Effector memory CD4-positive, alpha-beta T cell (primary cell): ENCODE measurements at regions not wholly inside any gene's neighbourhood (a gene's known extent, or its start where the extent isn't known, plus 50 kb on each side); places are given as distances from the start of the nearest gene placed in this dataset.
"Not testable (repeated sequence)": the region's sequence is repeated elsewhere in the genome, so short reads cannot be mapped to it uniquely, and the experiment has no call there.

ENCODE experiments used
- DNase-seq, 3 donors: peaks; one replicate each; pipeline ENCODE4 v3.0.0-alpha.2; 2020
- H3K27ac ChIP-seq: 2 replicates; pipeline ENCODE4 v1.7.0; 2013; ENCODE audit warnings: mild to moderate bottlenecking, low read length, moderate library complexity; ENCODE audit not compliant: insufficient read depth, poor library complexity, severe bottlenecking
- H3K27me3 ChIP-seq: replicated peaks from 2 replicates; pipeline ENCODE4 v1.7.0; 2013; ENCODE audit warnings: mild to moderate bottlenecking, low read length; ENCODE audit not compliant: insufficient read depth, control insufficient read depth, poor library complexity, severe bottlenecking
- H3K36me3 ChIP-seq: 2 replicates; pipeline ENCODE4 v1.7.0; 2013; ENCODE audit warnings: mild to moderate bottlenecking, low read length, moderate library complexity; ENCODE audit not compliant: control insufficient read depth, insufficient read depth
- H3K4me1 ChIP-seq: 2 replicates; pipeline ENCODE4 v1.7.0; 2013; ENCODE audit warnings: low read length, mild to moderate bottlenecking; ENCODE audit not compliant: control insufficient read depth, insufficient read depth, poor library complexity, severe bottlenecking
- H3K4me3 ChIP-seq: 2 replicates; pipeline ENCODE4 v1.7.0; 2013; ENCODE audit warnings: low read length, low read depth, mild to moderate bottlenecking; ENCODE audit not compliant: insufficient read depth, poor library complexity, severe bottlenecking
- H3K9me3 ChIP-seq: 2 replicates; pipeline ENCODE4 v1.7.0; 2013; ENCODE audit warnings: mild to moderate bottlenecking, low read length, moderate library complexity; ENCODE audit not compliant: control insufficient read depth

DNA sequence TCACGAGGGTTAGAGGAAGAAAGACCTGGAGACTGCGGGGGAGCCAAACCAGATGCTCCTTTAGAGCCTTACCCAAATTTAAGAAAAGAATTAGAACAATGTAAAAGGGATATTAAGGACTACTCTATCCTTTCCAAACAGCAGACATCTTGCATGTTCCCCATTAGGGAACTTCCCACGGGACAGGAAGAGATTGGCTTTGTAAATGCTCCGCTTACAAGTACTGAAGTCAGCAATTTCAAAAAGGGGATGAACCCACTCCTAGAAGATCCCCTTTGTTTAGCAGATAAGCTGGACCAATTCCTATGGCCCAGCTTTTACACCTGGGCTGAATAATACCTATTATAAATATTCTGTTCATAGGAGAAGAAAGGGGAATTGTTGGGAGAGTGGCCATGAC is 74.2 kb downstream of the APOBEC1 start:
- Histone ChIP-seq H3K36me3 (no peaks in the 10 kb centered on the region), H3K9me3 (no peaks in the 10 kb centered on the region), H3K4me1 (no peaks in the 10 kb centered on the region), H3K4me3 (no peak overlapping the region), H3K27ac (no peak overlapping the region), H3K27me3 (no peaks in the 10 kb centered on the region)
- no peak for DNase-seq

DNA sequence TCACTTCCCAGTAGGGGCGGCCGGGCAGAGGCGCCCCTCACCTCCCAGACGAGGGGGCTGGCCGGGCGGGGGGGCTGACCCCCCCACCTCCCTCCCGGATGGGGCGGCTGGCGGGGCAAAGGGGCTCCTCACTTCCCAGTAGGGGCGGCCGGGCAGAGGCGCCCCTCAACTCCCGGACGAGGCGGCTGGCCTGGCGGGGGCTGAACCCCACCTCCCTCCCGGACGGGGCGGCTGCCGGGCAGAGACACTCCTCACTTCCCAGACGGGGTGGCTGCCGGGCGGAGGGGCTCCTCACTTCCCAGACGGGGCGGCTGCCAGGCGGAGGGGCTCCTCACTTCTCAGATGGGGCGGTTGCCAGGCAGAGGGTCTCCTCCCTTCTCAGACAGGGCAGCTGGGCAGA is 75.6 kb downstream of the APOBEC1 start:
- H3K27me3 ChIP-seq, H3K27ac ChIP-seq, H3K36me3 ChIP-seq, H3K4me1 ChIP-seq, DNase-seq, H3K4me3 ChIP-seq, H3K9me3 ChIP-seq: not testable (repeated sequence)

DNA sequence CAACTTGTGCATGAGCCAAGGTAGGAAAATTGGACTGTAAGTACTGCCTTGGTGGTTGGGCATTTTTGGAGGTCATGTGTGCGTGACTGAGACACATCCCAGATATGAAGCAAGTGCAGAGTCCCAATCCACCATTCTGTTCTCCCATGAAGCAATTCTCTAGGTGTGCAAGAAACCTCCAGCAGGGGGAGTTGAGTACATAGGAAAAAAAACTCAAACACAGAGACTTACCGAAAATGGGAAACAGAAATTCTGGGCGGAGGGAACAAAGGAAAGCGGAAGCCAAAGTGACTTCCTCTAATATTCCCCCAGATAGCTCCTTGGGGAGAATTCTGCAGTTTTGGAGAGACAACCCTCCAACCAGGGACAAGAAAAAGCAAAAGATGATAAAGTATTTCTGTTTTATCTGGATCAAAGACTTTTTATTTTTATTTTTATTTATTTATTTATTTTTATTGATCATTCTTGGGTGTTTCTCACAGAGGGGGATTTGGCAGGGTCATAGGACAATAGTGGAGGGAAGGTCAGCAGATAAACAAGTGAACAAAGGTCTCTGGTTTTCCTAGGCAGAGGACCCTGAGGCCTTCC is 76.9 kb downstream of the APOBEC1 start:
- not testable (repeated sequence) for H3K27ac ChIP-seq, H3K4me1 ChIP-seq, H3K9me3 ChIP-seq, H3K4me3 ChIP-seq, H3K27me3 ChIP-seq, H3K36me3 ChIP-seq
- DNase-seq: peak in 1 of 3 donors; percentile 15

DNA sequence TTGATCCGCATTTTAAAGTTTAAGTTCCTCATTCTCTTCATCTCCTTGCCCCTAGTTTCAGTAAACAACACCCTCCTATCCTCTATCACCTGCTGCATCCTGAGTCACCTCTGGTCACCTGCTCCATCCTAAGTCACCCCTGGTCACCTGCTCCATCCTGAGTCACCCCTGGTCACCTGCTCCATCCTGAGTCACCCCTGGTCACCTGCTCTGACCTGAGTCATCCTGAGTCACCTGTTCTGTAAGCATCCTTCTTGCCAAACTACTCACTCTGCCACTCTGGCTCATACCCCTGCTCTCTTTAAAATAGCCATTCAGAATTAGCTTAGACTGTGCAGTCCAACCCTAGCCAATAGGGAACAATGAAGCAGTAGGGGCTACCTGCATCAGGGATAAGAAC is 80.6 kb upstream of the CD163 start:
- H3K4me1 ChIP-seq, H3K36me3 ChIP-seq, H3K4me3 ChIP-seq, H3K27ac ChIP-seq, H3K9me3 ChIP-seq, H3K27me3 ChIP-seq, DNase-seq: not testable (repeated sequence)

DNA sequence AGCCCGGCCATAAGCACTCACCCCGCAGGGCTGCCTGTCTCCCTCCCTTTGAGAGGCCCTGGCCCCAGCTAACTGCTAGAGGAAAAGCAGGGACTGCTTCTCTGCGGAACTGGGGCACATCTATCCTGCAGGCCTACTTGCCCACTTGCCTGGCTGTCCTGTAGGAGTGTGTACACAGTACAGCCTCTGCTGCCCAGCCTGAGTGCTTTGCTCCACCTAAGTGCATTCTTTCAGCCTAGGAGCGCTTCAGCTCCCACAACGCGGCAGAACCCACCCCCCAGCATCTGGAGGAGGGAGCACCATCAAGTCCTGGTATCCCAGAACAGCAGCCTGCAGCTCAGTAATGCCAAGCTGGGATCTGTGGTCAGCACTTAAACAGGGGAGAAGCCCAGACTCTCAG is 79.9 kb upstream of the CD163 start:
- no peaks in the 10 kb centered on the region for H3K36me3 ChIP-seq
- DNase-seq: no peak
- no peak overlapping the region for H3K27ac ChIP-seq
- no peaks in the 10 kb centered on the region for H3K9me3 ChIP-seq
- no peaks in the 10 kb centered on the region for H3K4me1 ChIP-seq
- H3K27me3 ChIP-seq: no peaks in the 10 kb centered on the region
- H3K4me3 ChIP-seq: no peak overlapping the region

DNA sequence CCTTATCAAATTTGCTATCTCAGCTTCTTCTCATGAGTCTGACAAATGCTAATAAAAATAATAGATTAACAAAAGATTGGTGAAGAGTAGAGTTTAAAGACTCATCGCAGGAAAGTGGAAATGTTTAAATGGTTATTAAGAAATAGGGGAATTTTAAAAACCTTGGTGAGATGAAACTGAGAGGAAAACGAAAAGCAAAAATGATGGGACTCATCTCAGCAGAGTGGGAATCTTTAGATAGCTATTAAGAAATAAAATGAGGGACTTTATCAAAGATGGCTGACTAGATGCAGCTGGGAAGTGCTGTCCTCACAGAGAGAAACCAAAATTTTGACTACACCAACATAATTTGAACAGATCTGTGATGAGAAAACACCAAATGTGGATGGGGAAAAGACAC is 79.2 kb upstream of the CD163 start:
- H3K27ac ChIP-seq: no peak overlapping the region
- no peak overlapping the region for H3K4me3 ChIP-seq
- H3K9me3 ChIP-seq: no peaks in the 10 kb centered on the region
- H3K4me1 ChIP-seq: no peaks in the 10 kb centered on the region
- no peaks in the 10 kb centered on the region for H3K36me3 ChIP-seq
- no peak for DNase-seq
- H3K27me3 ChIP-seq: no peaks in the 10 kb centered on the region

DNA sequence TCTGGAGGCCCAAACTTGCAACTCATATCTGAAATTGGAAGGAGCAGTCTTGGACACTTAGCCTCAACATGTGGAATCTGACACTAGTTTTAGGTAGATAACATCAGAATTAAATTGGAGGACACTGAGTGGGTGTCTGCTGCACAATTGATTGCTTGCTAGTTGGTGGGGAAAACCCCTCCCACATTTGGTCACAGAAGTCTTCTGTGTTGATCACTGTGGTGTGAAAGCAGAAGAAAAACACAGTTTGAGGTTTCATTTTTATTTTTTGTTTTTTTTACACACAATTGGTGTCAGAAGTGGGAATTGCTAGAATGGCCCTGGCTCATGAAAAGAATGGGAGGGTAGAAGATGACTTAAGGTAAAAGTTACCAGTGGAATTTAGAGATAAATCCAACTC is 78.0 kb upstream of the CD163 start:
- no peaks in the 10 kb centered on the region for H3K36me3 ChIP-seq
- H3K4me3 ChIP-seq: no peak overlapping the region
- H3K4me1 ChIP-seq: no peaks in the 10 kb centered on the region
- DNase-seq: no peak
- no peaks in the 10 kb centered on the region for H3K9me3 ChIP-seq
- H3K27ac ChIP-seq: no peak overlapping the region
- no peaks in the 10 kb centered on the region for H3K27me3 ChIP-seq

DNA sequence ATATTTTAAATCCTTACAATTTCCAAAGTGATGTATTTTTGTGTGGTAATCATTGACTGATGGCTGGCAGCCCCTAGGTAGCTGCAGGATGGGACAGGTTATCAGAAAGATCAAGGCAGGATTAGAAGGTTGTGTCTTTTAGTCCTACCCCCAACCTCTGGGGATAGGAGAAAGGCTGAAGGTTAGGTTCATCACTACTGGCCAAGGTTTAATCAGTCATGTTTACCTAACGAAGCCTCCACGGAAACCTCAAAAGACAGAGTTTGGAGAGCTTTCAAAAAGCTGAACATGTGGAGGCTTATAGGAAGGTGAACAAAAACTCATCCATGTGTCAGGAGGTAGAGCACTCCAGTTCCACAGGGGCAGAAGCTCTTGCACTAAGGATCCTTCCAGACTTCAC is 77.5 kb upstream of the CD163 start:
- Histone ChIP-seq H3K9me3 (no peaks in the 10 kb centered on the region), H3K4me1 (no peaks in the 10 kb centered on the region), H3K27ac (no peak overlapping the region), H3K27me3 (no peaks in the 10 kb centered on the region), H3K4me3 (no peak overlapping the region), H3K36me3 (no peaks in the 10 kb centered on the region)
- no peak for DNase-seq

DNA sequence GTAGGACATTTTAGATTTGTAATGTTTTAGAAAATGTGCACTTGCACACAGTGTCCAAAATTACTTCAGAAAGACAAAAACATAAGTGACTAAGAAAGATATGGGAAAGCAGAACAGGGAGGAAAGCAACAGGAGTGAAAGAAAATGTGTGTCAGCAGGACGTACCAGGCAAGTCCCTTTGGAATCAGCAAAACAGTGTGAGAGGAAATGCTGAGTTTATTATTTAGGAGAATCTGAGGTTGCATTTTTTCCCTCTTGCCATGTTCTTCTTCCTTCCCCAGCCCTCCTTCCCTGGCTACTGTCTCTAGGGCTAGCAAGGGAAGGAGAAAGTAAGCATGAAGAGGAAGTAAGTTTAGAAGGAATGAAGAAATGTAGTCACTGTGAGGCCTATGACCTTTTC is 67.7 kb upstream of the CD163 start:
- Histone ChIP-seq H3K27ac (no peak overlapping the region), H3K27me3 (no peaks in the 10 kb centered on the region), H3K4me1 (no peaks in the 10 kb centered on the region), H3K9me3 (no peaks in the 10 kb centered on the region), H3K4me3 (no peak overlapping the region), H3K36me3 (no peaks in the 10 kb centered on the region)
- DNase-seq: no peak

DNA sequence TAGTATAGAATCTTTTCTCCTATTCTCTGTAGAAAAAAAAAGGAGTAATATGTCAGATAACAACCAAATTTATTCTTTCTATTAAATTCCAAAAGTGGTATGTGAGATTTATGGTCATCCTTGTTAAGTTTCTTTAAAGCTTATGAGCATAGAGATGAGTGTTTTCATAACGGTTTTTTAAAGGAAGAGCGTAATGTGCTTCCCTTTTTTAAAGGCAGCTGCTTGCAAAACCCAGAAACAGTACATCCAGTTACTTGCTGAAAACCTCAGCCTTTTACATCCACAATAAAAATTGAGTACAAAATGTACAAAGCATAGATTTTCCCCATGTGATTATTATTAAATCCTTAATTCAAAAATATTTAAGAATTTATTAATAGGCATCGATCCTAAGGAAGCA is 53.6 kb upstream of the CD163 start:
- H3K9me3 ChIP-seq: no peaks in the 10 kb centered on the region
- H3K4me3 ChIP-seq: no peak overlapping the region
- no peaks in the 10 kb centered on the region for H3K27me3 ChIP-seq
- no peak overlapping the region for H3K27ac ChIP-seq
- DNase-seq: no peak
- no peaks in the 10 kb centered on the region for H3K36me3 ChIP-seq
- H3K4me1 ChIP-seq: no peaks in the 10 kb centered on the region

DNA sequence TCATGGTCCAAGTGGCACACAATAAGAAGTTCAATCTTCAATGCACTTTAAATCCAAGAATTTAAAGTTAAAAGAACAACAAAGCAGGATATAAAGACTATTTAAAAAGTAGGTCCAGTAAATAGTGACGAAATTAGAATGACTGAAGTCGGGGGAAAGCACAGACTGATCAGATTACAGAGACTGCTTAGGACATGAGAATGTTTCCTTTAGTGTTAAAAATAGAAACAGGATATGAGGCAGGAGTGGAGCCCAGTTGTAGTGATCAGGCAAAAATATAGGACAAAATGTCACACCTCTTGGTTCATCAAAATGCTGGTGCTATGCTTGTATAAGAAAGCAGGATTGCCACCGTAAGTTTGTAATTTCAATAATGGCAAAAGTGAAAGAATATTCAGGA is 52.2 kb upstream of the CD163 start:
- no peaks in the 10 kb centered on the region for H3K27me3 ChIP-seq
- H3K9me3 ChIP-seq: no peaks in the 10 kb centered on the region
- H3K27ac ChIP-seq: no peak overlapping the region
- DNase-seq: no peak
- H3K4me1 ChIP-seq: no peaks in the 10 kb centered on the region
- no peak overlapping the region for H3K4me3 ChIP-seq
- no peaks in the 10 kb centered on the region for H3K36me3 ChIP-seq
